Erythroblast (primary cell): ENCODE measurements at regions not wholly inside any gene's neighbourhood (a gene's known extent, or its start where the extent isn't known, plus 50 kb on each side); places are given as distances from the start of the nearest gene placed in this dataset.

ENCODE experiments used
- GATA1 ChIP-seq: IDR thresholded peaks from 2 replicates; pipeline ENCODE4 v1.6.1; 2011; ENCODE audit warnings: low read depth, mild to moderate bottlenecking, control low read depth, low read length, moderate library complexity
- POLR2A ChIP-seq: IDR thresholded peaks from 2 replicates; pipeline ENCODE4 v1.6.1; 2011; ENCODE audit warnings: mild to moderate bottlenecking, low read length

- no peak for TF ChIP-seq POLR2A
- TF ChIP-seq GATA1 = no peak
Measured at GRCh38 chr5:24103451-24104023, 541.2 kb downstream of the CDH10 start.
